GM21576 (cell line): ENCODE measurements at regions not wholly inside any gene's neighbourhood (a gene's known extent, or its start where the extent isn't known, plus 50 kb on each side); places are given as distances from the start of the nearest gene placed in this dataset.
"Not testable (repeated sequence)": the region's sequence is repeated elsewhere in the genome, so short reads cannot be mapped to it uniquely, and the experiment has no call there.

ENCODE experiments used
- ATAC-seq: cut with Tn5 transposase; IDR thresholded peaks from one replicate; pipeline ENCODE4 v1.9.1; 2021; ENCODE audit warnings: mild to moderate bottlenecking, moderate library complexity; ENCODE audit not compliant: unreplicated experiment

GRCh38 chrX:98300536-98300935, 1416.8 kb downstream of the RPA4 start:
- ATAC-seq, result not testable (repeated sequence)

GRCh38 chrX:98331407-98331806, 1447.7 kb downstream of the RPA4 start:
- ATAC-seq, result no peak

- no peak for ATAC-seq
Measured at GRCh38 chrX:98338544-98338943, 1454.8 kb downstream of the RPA4 start.

- ATAC-seq, result no peak
Measured at GRCh38 chrX:98350940-98351339, 1467.2 kb downstream of the RPA4 start.

- no peak for ATAC-seq
Measured at GRCh38 chrX:98357146-98357545, 1473.4 kb downstream of the RPA4 start.

- ATAC-seq, result no peak
Measured at GRCh38 chrX:98362630-98363029, 1478.9 kb downstream of the RPA4 start.

- ATAC-seq, result no peak
Measured at GRCh38 chrX:98371994-98372393, 1488.3 kb downstream of the RPA4 start.

GRCh38 chrX:98379134-98379533, 1495.4 kb downstream of the RPA4 start:
- ATAC-seq, result no peak

- no peak for ATAC-seq
Measured at GRCh38 chrX:98380106-98380505, 1496.4 kb downstream of the RPA4 start.

- ATAC-seq, result no peak
Measured at GRCh38 chrX:98380556-98380955, 1496.8 kb downstream of the RPA4 start.

GRCh38 chrX:98398542-98398941, 1514.8 kb downstream of the RPA4 start:
- no peak for ATAC-seq

GRCh38 chrX:98405376-98405775, 1521.7 kb downstream of the RPA4 start:
- ATAC-seq, result no peak

GRCh38 chrX:98407584-98407983, 1523.9 kb downstream of the RPA4 start:
- no peak for ATAC-seq

GRCh38 chrX:98409867-98410266, 1526.2 kb downstream of the RPA4 start:
- ATAC-seq, result no peak

- ATAC-seq, result no peak
Measured at GRCh38 chrX:98412058-98412457, 1528.3 kb downstream of the RPA4 start.

GRCh38 chrX:98422536-98422935, 1538.8 kb downstream of the RPA4 start:
- no peak for ATAC-seq

GRCh38 chrX:98432413-98432812, 1548.7 kb downstream of the RPA4 start:
- no peak for ATAC-seq

GRCh38 chrX:98448524-98448923, 1564.8 kb downstream of the RPA4 start:
- no peak for ATAC-seq

- no peak for ATAC-seq
Measured at GRCh38 chrX:98452456-98452855, 1568.7 kb downstream of the RPA4 start.

- no peak for ATAC-seq
Measured at GRCh38 chrX:98459669-98460068, 1576.0 kb downstream of the RPA4 start.

GRCh38 chrX:98480606-98481005, 1596.9 kb downstream of the RPA4 start:
- no peak for ATAC-seq

- ATAC-seq, result no peak
Measured at GRCh38 chrX:98481636-98482035, 1597.9 kb downstream of the RPA4 start.

- ATAC-seq, result no peak
Measured at GRCh38 chrX:98490670-98491069, 1607.0 kb downstream of the RPA4 start.

- ATAC-seq, result no peak
Measured at GRCh38 chrX:98501426-98501825, 1617.7 kb downstream of the RPA4 start.
